PC-3 (cell line): ENCODE measurements at regions not wholly inside any gene's neighbourhood (a gene's known extent, or its start where the extent isn't known, plus 50 kb on each side); places are given as distances from the start of the nearest gene placed in this dataset.
"Not testable (repeated sequence)": the region's sequence is repeated elsewhere in the genome, so short reads cannot be mapped to it uniquely, and the experiment has no call there.

ENCODE experiments used
- ATAC-seq: fragments of 200-7000 bp; cut with Tn5 transposase; 2 replicates; pipeline ENCODE4 v1.9.1; 2020; ENCODE audit warnings: mild to moderate bottlenecking, moderate library complexity
- BruUV-seq: library from RNA; stranded (reverse); fragments of 400-500 nt; replicated peaks from 2 replicates; lab custom pipeline; 2021; lab: Mats Ljungman, UMichigan
- CTCF ChIA-PET: fragments of 300-600 bp; sonication (Branson Sonifier 250); formaldehyde crosslinking; loops from one replicate; lab custom pipeline; 2022; ENCODE audit warnings: antibody characterized with exemption; lab: Charles Lee
- POLR2A ChIA-PET: fragments of 300-600 bp; sonication (Branson Sonifier 250); formaldehyde crosslinking; loops from one replicate; lab custom pipeline; 2022; ENCODE audit warnings: antibody characterized with exemption; ENCODE audit not compliant: unreplicated experiment; lab: Charles Lee
- DNase-seq: peaks from one replicate; pipeline ENCODE4 v3.0.0-alpha.2; 2015
- H2AFZ ChIP-seq: fragments of 300-600 bp; sonication (generic); 2 replicates; pipeline ENCODE4 v1.6.0; 2016; ENCODE audit warnings: antibody characterized with exemption, low read length
- H3F3A ChIP-seq: fragments of 300-600 bp; sonication (generic); one replicate; pipeline ENCODE4 v1.6.0; 2017; ENCODE audit warnings: antibody characterized with exemption, low read length, control low read depth, mild to moderate bottlenecking; ENCODE audit not compliant: unreplicated experiment
- H3K27ac ChIP-seq: fragments of 300-600 bp; sonication (generic); 2 replicates; pipeline ENCODE4 v1.5.1; 2016; ENCODE audit warnings: mild to moderate bottlenecking, low read length
- H3K27me3 ChIP-seq: fragments of 300-600 bp; sonication (generic); 2 replicates; pipeline ENCODE4 v1.6.1; 2016; ENCODE audit warnings: low read length, mixed read lengths
- H3K36me3 ChIP-seq: fragments of 300-600 bp; sonication (generic); 2 replicates; pipeline ENCODE4 v1.6.1; 2016; ENCODE audit warnings: low read depth, mixed run types, low read length, mixed read lengths
- H3K4me1 ChIP-seq: fragments of 300-600 bp; sonication (generic); 2 replicates; pipeline ENCODE4 v1.5.1; 2016; ENCODE audit warnings: low read length; ENCODE audit not compliant: insufficient read depth
- H3K4me2 ChIP-seq: fragments of 300-600 bp; sonication (generic); 2 replicates; pipeline ENCODE4 v1.6.0; 2016; ENCODE audit warnings: low read length
- H3K4me3 ChIP-seq: fragments of 300-600 bp; sonication (generic); 2 replicates; pipeline ENCODE4 v1.5.1; 2016; ENCODE audit warnings: mild to moderate bottlenecking, low read length, mixed read lengths
- H3K79me2 ChIP-seq: fragments of 300-600 bp; sonication (generic); 2 replicates; pipeline ENCODE4 v1.6.1; 2017; ENCODE audit warnings: low read length, mixed read lengths
- H3K9ac ChIP-seq: fragments of 300-600 bp; sonication (generic); 2 replicates; pipeline ENCODE4 v1.6.0; 2016; ENCODE audit warnings: mild to moderate bottlenecking, low read length
- H3K9me2 ChIP-seq: fragments of 300-600 bp; sonication (generic); replicated peaks from 2 replicates; pipeline ENCODE4 v1.6.1; 2016; ENCODE audit warnings: mixed run types, low read length, mixed read lengths
- H3K9me3 ChIP-seq: fragments of 300-600 bp; sonication (generic); 2 replicates; pipeline ENCODE4 v1.6.1; 2016; ENCODE audit warnings: low read length, mixed read lengths
- H4K20me1 ChIP-seq: fragments of 300-600 bp; sonication (generic); 2 replicates; pipeline ENCODE4 v1.6.1; 2016; ENCODE audit warnings: low read length, mixed read lengths
- EZH2 ChIP-seq: fragments of 300-600 bp; sonication (generic); IDR thresholded peaks from one replicate; pipeline ENCODE4 v1.6.1; 2017; ENCODE audit warnings: antibody characterized with exemption, mild to moderate bottlenecking, low read length; ENCODE audit not compliant: unreplicated experiment
- EZH2phosphoT487 ChIP-seq: fragments of 300-600 bp; sonication (generic); IDR thresholded peaks from 2 replicates; pipeline ENCODE4 v1.6.1; 2018; ENCODE audit warnings: mild to moderate bottlenecking, antibody characterized with exemption, low read length, borderline replicate concordance
- intact Hi-C: fragments of 100-400 bp; cut with micrococcal nuclease; formaldehyde crosslinking; loops from 2 replicates; pipeline ENCODE4 v1.9.0; 2023
- TF ChIP-seq, protein P1 (sequence below): fragments of 300-600 bp; sonication (generic); conservative IDR thresholded peaks from 2 replicates; pipeline ENCODE4 v1.5.1; 2017; ENCODE audit warnings: antibody characterized with exemption, low read depth, mild to moderate bottlenecking, low read length

- Histone ChIP-seq H3K27me3 (no peaks in the 10 kb centered on the region), H3F3A (no peaks in the 10 kb centered on the region), H3K4me3 (no peak overlapping the region), H3K9me2 (no peaks in the 10 kb centered on the region), H3K9me3 (no peaks in the 10 kb centered on the region), H3K4me1 (no peaks in the 10 kb centered on the region), H3K4me2 (no peak overlapping the region), H3K9ac (no peak overlapping the region), H3K79me2 (no peaks in the 10 kb centered on the region), H4K20me1 (no peaks in the 10 kb centered on the region), H3K27ac (no peak overlapping the region), H2AFZ (no peak overlapping the region), H3K36me3 (no peaks in the 10 kb centered on the region)
- intact Hi-C loops = no loop called here
- ATAC-seq = no peak
- CTCF ChIA-PET = no interaction called here
- TF ChIP-seq EZH2 = no peak
- TF ChIP-seq, protein P1, sequence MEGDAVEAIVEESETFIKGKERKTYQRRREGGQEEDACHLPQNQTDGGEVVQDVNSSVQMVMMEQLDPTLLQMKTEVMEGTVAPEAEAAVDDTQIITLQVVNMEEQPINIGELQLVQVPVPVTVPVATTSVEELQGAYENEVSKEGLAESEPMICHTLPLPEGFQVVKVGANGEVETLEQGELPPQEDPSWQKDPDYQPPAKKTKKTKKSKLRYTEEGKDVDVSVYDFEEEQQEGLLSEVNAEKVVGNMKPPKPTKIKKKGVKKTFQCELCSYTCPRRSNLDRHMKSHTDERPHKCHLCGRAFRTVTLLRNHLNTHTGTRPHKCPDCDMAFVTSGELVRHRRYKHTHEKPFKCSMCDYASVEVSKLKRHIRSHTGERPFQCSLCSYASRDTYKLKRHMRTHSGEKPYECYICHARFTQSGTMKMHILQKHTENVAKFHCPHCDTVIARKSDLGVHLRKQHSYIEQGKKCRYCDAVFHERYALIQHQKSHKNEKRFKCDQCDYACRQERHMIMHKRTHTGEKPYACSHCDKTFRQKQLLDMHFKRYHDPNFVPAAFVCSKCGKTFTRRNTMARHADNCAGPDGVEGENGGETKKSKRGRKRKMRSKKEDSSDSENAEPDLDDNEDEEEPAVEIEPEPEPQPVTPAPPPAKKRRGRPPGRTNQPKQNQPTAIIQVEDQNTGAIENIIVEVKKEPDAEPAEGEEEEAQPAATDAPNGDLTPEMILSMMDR = no peak
- TF ChIP-seq EZH2phosphoT487 = no peak
- no TSS peak for BruUV-seq
- DNase-seq = no peak
- POLR2A ChIA-PET = no interaction called here
Measured at GRCh38 chr4:71214578-71214977, 124.2 kb upstream of the SLC4A4 start.

DNA sequence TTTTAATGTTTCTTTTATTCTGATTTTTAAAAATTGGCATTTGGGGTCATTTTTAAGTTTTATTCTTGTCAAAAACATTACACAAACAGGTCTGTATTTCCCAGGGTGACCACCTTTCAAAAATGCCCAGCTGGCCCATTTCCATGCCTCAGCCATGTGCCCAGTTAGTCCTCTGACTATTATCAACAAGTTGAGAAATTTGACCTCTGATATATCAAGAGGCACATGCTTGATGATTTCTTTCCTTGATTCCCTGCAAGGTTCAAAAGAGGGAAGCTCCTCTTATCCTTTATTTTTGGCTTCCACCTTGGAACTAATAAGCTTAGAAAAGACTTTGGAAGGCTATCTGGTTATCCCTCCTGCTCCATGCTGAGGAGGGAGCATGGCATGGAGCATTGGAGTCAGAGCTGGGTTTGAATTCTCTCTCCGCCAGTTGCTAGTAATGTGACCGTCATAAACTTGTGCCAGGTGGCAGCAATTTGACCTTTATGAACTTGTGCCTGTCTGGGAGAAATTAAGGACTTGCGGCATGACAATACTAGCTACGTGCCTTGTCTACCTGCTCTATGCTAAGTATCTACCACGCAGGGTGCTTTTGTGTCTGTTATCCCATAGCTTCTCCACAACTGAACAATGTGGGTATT is 122.4 kb upstream of the SLC4A4 start:
- BruUV-seq = no TSS peak
- Histone ChIP-seq H3K27ac (no peak overlapping the region), H4K20me1 (no peaks in the 10 kb centered on the region), H2AFZ (no peak overlapping the region), H3K27me3 (no peaks in the 10 kb centered on the region), H3K4me1 (no peaks in the 10 kb centered on the region), H3K4me3 (no peak overlapping the region), H3K4me2 (no peak overlapping the region), H3K79me2 (no peaks in the 10 kb centered on the region), H3K9me2 (no peaks in the 10 kb centered on the region), H3K36me3 (no peaks in the 10 kb centered on the region), H3K9me3 (no peaks in the 10 kb centered on the region), H3K9ac (no peak overlapping the region), H3F3A (no peaks in the 10 kb centered on the region)
- DNase-seq (no peak), ATAC-seq (no peak)
- POLR2A ChIA-PET = interaction anchor here (0.5 kb wide), 1 partner anchor 13 kb away, joined by 15 read pairs; no protein-coding TSS in a partner anchor
- TF ChIP-seq, protein P1 = no peak
- intact Hi-C loops = no loop called here
- CTCF ChIA-PET = no interaction called here

DNA sequence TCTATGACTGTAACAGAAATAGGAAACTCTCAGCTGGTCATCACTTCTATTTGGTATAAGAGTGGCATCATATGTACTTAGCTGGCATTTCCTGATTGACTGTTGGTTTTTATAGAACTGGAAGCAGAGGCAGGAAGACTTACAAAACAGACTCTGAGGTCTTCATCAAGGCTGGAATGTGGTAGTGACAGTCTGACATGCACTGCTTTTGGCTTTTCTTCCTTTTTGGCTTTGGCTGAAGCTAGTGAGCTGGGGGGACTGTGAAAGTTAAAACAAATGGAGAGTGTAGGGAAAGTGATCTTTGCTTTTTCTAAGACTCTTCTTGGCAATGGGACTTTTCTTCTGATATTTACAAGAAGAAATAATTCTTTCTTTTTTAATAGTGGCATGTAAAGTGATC is 121.1 kb upstream of the SLC4A4 start:
- Histone ChIP-seq H3K36me3 (no peaks in the 10 kb centered on the region), H3K9me2 (no peaks in the 10 kb centered on the region), H3K79me2 (no peaks in the 10 kb centered on the region), H3K4me2 (no peak overlapping the region), H3K27ac (no peak overlapping the region), H3K4me1 (no peaks in the 10 kb centered on the region), H2AFZ (no peak overlapping the region), H3K27me3 (no peaks in the 10 kb centered on the region), H3K4me3 (no peak overlapping the region), H3F3A (no peaks in the 10 kb centered on the region), H3K9me3 (no peaks in the 10 kb centered on the region), H4K20me1 (no peaks in the 10 kb centered on the region), H3K9ac (no peak overlapping the region)
- DNase-seq (no peak), ATAC-seq (peak; percentile 43)
- TF ChIP-seq EZH2phosphoT487 = no peak
- TF ChIP-seq EZH2 = no peak
- TF ChIP-seq, protein P1 = no peak
- intact Hi-C loops = no loop called here
- BruUV-seq = no TSS peak
- POLR2A ChIA-PET = no interaction called here
- CTCF ChIA-PET = no interaction called here

- CTCF ChIA-PET, BruUV-seq: not testable (repeated sequence)
Measured at GRCh38 chr4:71220848-71221247, 118.0 kb upstream of the SLC4A4 start.

More at GRCh38 chr4:71220848-71221247, 118.0 kb upstream of the SLC4A4 start:
- H3K9me2 ChIP-seq, H3K4me1 ChIP-seq, intact Hi-C loops, H3K4me3 ChIP-seq, H2AFZ ChIP-seq, H3K36me3 ChIP-seq, H3F3A ChIP-seq, H3K9me3 ChIP-seq, H3K79me2 ChIP-seq, H3K9ac ChIP-seq, H3K4me2 ChIP-seq, H3K27me3 ChIP-seq, DNase-seq, POLR2A ChIA-PET, H3K27ac ChIP-seq, H4K20me1 ChIP-seq, ATAC-seq: not testable (repeated sequence)
